Gastrocnemius medialis (tissue), 4 donors: ENCODE measurements at regions not wholly inside any gene's neighbourhood (a gene's known extent, or its start where the extent isn't known, plus 50 kb on each side); places are given as distances from the start of the nearest gene placed in this dataset.

Source experiments
- ATAC-seq, 2 donors: fragments of 150-250 bp; one replicate each; pipeline ENCODE4 v1.9.1; 2016
- DNase-seq, 2 donors: peaks; one replicate each; pipeline ENCODE4 v3.0.0-alpha.2; 2019
- H3K27ac ChIP-seq, 4 donors: fragments of 200-600 bp; sonication (generic); 1 replicate in 1 of 4; 2 replicates in 3 of 4; pipeline ENCODE4 v1.5.1; 2016 to 2018; ENCODE audit warnings: mild to moderate bottlenecking in 2 of 4, moderate library complexity in 1 of 4
- H3K27me3 ChIP-seq, 3 donors: fragments of 200-600 bp; sonication (generic) in 2 of 3; 1 replicate in 1 of 3; 2 replicates in 2 of 3; pipeline versions ENCODE4 v1.5.1 to v1.6.0; 2016 to 2019; ENCODE audit warnings: mild to moderate bottlenecking in 1 of 3, moderate library complexity in 1 of 3
- H3K36me3 ChIP-seq, 2 donors: fragments of 200-600 bp; sonication (generic) in 1 of 2; one replicate each; pipeline ENCODE4 v1.5.1; 2017 to 2018
- H3K4me1 ChIP-seq, 2 donors: fragments of 200-600 bp; sonication (generic) in 1 of 2; one replicate each; pipeline ENCODE4 v1.5.1; 2016 to 2017; ENCODE audit warnings: mild to moderate bottlenecking in 2 of 2
- H3K4me3 ChIP-seq, 4 donors: fragments of 200-600 bp; sonication (generic) in 3 of 4; 1 replicate in 1 of 4; 2 replicates in 3 of 4; pipeline ENCODE4 v1.5.1; 2016 to 2019; ENCODE audit warnings: mild to moderate bottlenecking in 2 of 4
- H3K9me3 ChIP-seq, 3 donors: fragments of 200-600 bp; sonication (generic) in 2 of 3; 1 replicate in 1 of 3; 2 replicates in 2 of 3; pipeline ENCODE4 v1.5.1; 2016 to 2019
- CTCF ChIP-seq, 5 experiments: fragments of 450-650 bp in 3 of 5; fragments of 200-600 bp in 2 of 5; sonication (generic) in 2 of 5; IDR thresholded peaks in 4 of 5; conservative IDR thresholded peaks in 1 of 5; 1 replicate in 4 of 5; 2 replicates in 1 of 5; pipeline ENCODE4 v1.5.1; 2016 to 2019; ENCODE audit warnings: antibody characterized with exemption in 5 of 5, mild to moderate bottlenecking in 3 of 5, moderate library complexity in 3 of 5
- POLR2A ChIP-seq, 2 donors: fragments of 450-650 bp; IDR thresholded peaks; one replicate each; pipeline ENCODE4 v1.6.1; 2017; ENCODE audit warnings: antibody characterized with exemption in 2 of 2, mild to moderate bottlenecking in 2 of 2, moderate library complexity in 2 of 2
- in situ Hi-C, 4 donors: fragments of 200-750 bp; cut with MboI; loops; one replicate each; pipeline versions ENCODE4 v1.15.0 to v1.8.0; 2017; ENCODE audit warnings: low sequenced_read_pairs in 4 of 4
- intact Hi-C: fragments of 100-400 bp; cut with DNase I; formaldehyde crosslinking; loops from one replicate; pipeline ENCODE4 v1.15.1; 2023; ENCODE audit warnings: low total_unique reads

- Histone ChIP-seq H3K27me3 (no peaks in the 10 kb centered on the region), H3K27ac (no peak overlapping the region), H3K4me3 (no peak overlapping the region), H3K9me3 (no peaks in the 10 kb centered on the region), H3K36me3 (no peaks in the 10 kb centered on the region), H3K4me1 (no peaks in the 10 kb centered on the region)
- TF ChIP-seq CTCF (IDR thresholded peaks at IDR 0.05 in 4 of 5, conservative IDR thresholded peaks at IDR 0.05 in 1 of 5), result no peak
- TF ChIP-seq POLR2A (IDR thresholded peaks at IDR 0.05), result no peak
- no peak for DNase-seq
- in situ Hi-C loops (no loop called here), intact Hi-C loops (no loop called here)
- ATAC-seq, result no peak
Measured at GRCh38 chr2:37489041-37489456, 144.6 kb downstream of the QPCT start.

GRCh38 chr2:37489536-37489935 lies 145.1 kb downstream of the QPCT start:
- no peaks in the 10 kb centered on the region for H3K27me3 ChIP-seq
- intact Hi-C loops, result no loop called here
- H3K4me1 ChIP-seq, result no peaks in the 10 kb centered on the region
- no peaks in the 10 kb centered on the region for H3K9me3 ChIP-seq
- H3K4me3 ChIP-seq, result no peak overlapping the region
- in situ Hi-C loops, result no loop called here
- DNase-seq (no peak), ATAC-seq (no peak)
- H3K27ac ChIP-seq, result no peak overlapping the region
- TF ChIP-seq CTCF (IDR thresholded peaks at IDR 0.05 in 4 of 5, conservative IDR thresholded peaks at IDR 0.05 in 1 of 5) (no peak), POLR2A (IDR thresholded peaks at IDR 0.05) (no peak)
- H3K36me3 ChIP-seq, result no peaks in the 10 kb centered on the region

GRCh38 chr2:37493425-37493824 lies 149.0 kb downstream of the QPCT start:
- H3K4me3 ChIP-seq, result no peak overlapping the region
- no peaks in the 10 kb centered on the region for H3K27me3 ChIP-seq
- ATAC-seq (no peak), DNase-seq (no peak)
- in situ Hi-C loops (no loop called here), intact Hi-C loops (no loop called here)
- no peaks in the 10 kb centered on the region for H3K4me1 ChIP-seq
- H3K9me3 ChIP-seq, result no peaks in the 10 kb centered on the region
- H3K27ac ChIP-seq, result no peak overlapping the region
- no peaks in the 10 kb centered on the region for H3K36me3 ChIP-seq
- TF ChIP-seq CTCF (IDR thresholded peaks at IDR 0.05 in 4 of 5, conservative IDR thresholded peaks at IDR 0.05 in 1 of 5) (no peak), POLR2A (IDR thresholded peaks at IDR 0.05) (no peak)

- TF ChIP-seq CTCF (IDR thresholded peaks at IDR 0.05 in 4 of 5, conservative IDR thresholded peaks at IDR 0.05 in 1 of 5), result no peak
- TF ChIP-seq POLR2A (IDR thresholded peaks at IDR 0.05), result no peak
- intact Hi-C loops, result no loop called here
Measured at GRCh38 chr2:37499113-37499512, 154.7 kb downstream of the QPCT start.

GRCh38 chr2:37500031-37500430 lies 155.6 kb downstream of the QPCT start:
- no peak for ATAC-seq
- intact Hi-C loops (loop anchor here (10.0 kb wide), 1 partner anchor 175 kb away; the partner anchor contains the start of gene CDC42EP3), in situ Hi-C loops (no loop called here)
- Histone ChIP-seq H3K4me3 (no peak overlapping the region), H3K27me3 (no peaks in the 10 kb centered on the region), H3K4me1 (peaks cover 3% of the 10 kb centered on the region in 2 donors), H3K36me3 (no peaks in the 10 kb centered on the region), H3K27ac (no peak overlapping the region), H3K9me3 (no peaks in the 10 kb centered on the region)
- TF ChIP-seq CTCF (IDR thresholded peaks at IDR 0.05 in 4 of 5, conservative IDR thresholded peaks at IDR 0.05 in 1 of 5) (no peak), POLR2A (IDR thresholded peaks at IDR 0.05) (no peak)
- DNase-seq, result no peak

More at GRCh38 chr2:37499113-37499512, 154.7 kb downstream of the QPCT start:
- Histone ChIP-seq H3K27me3 (no peaks in the 10 kb centered on the region), H3K4me3 (no peak overlapping the region), H3K27ac (no peak overlapping the region), H3K36me3 (no peaks in the 10 kb centered on the region), H3K9me3 (no peaks in the 10 kb centered on the region), H3K4me1 (no peaks in the 10 kb centered on the region)
- in situ Hi-C loops, result no loop called here
- DNase-seq (no peak), ATAC-seq (no peak)
